Liver (tissue), 8 donors: ENCODE measurements at regions not wholly inside any gene's neighbourhood (a gene's known extent, or its start where the extent isn't known, plus 50 kb on each side); places are given as distances from the start of the nearest gene placed in this dataset.

Source experiments
- DNase-seq: peaks from one replicate; pipeline ENCODE4 v3.0.0-alpha.2; 2017; ENCODE audit warnings: low spot score
- H3K27ac ChIP-seq, 2 donors: one replicate each; pipeline ENCODE4 v1.7.0; 2013; ENCODE audit warnings: inconsistent platforms in 2 of 2, low read length in 2 of 2, control low read depth in 1 of 2, low read depth in 1 of 2, mild to moderate bottlenecking in 1 of 2
- H3K27me3 ChIP-seq, 4 donors: one replicate each; pipeline versions ENCODE4 v1.6.1 to v1.7.0; 2013; ENCODE audit warnings: low read length in 3 of 4, inconsistent platforms in 1 of 4, mild to moderate bottlenecking in 1 of 4, moderate library complexity in 1 of 4; ENCODE audit not compliant: control insufficient read depth in 4 of 4, insufficient read depth in 4 of 4
- H3K36me3 ChIP-seq, 4 donors: one replicate each; pipeline versions ENCODE4 v1.6.1 to v1.7.0; 2013; ENCODE audit warnings: low read length in 3 of 4, mild to moderate bottlenecking in 3 of 4, low read depth in 1 of 4, moderate library complexity in 1 of 4; ENCODE audit not compliant: control insufficient read depth in 4 of 4, insufficient read depth in 3 of 4
- H3K4me1 ChIP-seq, 4 donors: one replicate each; pipeline versions ENCODE4 v1.6.1 to v1.7.0; 2013; ENCODE audit warnings: low read length in 3 of 4, mild to moderate bottlenecking in 3 of 4, moderate library complexity in 1 of 4; ENCODE audit not compliant: control insufficient read depth in 4 of 4, insufficient read depth in 4 of 4
- H3K4me3 ChIP-seq, 3 donors: one replicate each; pipeline versions ENCODE4 v1.6.1 to v1.7.0; 2013; ENCODE audit warnings: low read length in 3 of 3, control low read depth in 1 of 3, low read depth in 1 of 3, mild to moderate bottlenecking in 1 of 3
- H3K9ac ChIP-seq, 2 donors: one replicate each; pipeline ENCODE4 v1.7.0; 2013; ENCODE audit warnings: low read length in 2 of 2, mild to moderate bottlenecking in 2 of 2, moderate library complexity in 2 of 2, control low read depth in 1 of 2, low read depth in 1 of 2
- H3K9me3 ChIP-seq, 4 donors: one replicate each; pipeline versions ENCODE4 v1.6.1 to v1.7.0; 2013; ENCODE audit warnings: low read length in 3 of 4; ENCODE audit not compliant: control insufficient read depth in 4 of 4
- ATF3 ChIP-seq: IDR thresholded peaks from 2 replicates; pipeline ENCODE4 v1.6.1; 2016; ENCODE audit warnings: antibody characterized with exemption
- CTCF ChIP-seq: fragments of 150-350 bp; IDR thresholded peaks from 2 replicates; pipeline ENCODE4 v1.5.1; 2017; ENCODE audit warnings: improper control_type of control experiment, low read depth, low read length; ENCODE audit not compliant: missing input control
- FOXA1 ChIP-seq: IDR thresholded peaks from 2 replicates; pipeline ENCODE4 v1.6.1; 2016; ENCODE audit warnings: antibody characterized with exemption
- FOXA2 ChIP-seq: IDR thresholded peaks from 2 replicates; pipeline ENCODE4 v1.6.1; 2016; ENCODE audit warnings: antibody characterized with exemption
- GABPA ChIP-seq, 2 donors: IDR thresholded peaks in 1 of 2; conservative IDR thresholded peaks in 1 of 2; 2 replicates each; pipeline ENCODE4 v1.6.1; 2016; ENCODE audit warnings: antibody characterized with exemption in 2 of 2, mild to moderate bottlenecking in 1 of 2, moderate library complexity in 1 of 2
- HNF4A ChIP-seq, 2 donors: conservative IDR thresholded peaks; 2 replicates each; pipeline ENCODE4 v1.6.1; 2016; ENCODE audit warnings: antibody characterized with exemption in 2 of 2, mild to moderate bottlenecking in 2 of 2
- HNF4G ChIP-seq: IDR thresholded peaks from 2 replicates; pipeline ENCODE4 v1.6.1; 2016; ENCODE audit warnings: antibody characterized with exemption
- JUND ChIP-seq, 2 donors: IDR thresholded peaks; 2 replicates each; pipeline ENCODE4 v1.6.1; 2016; ENCODE audit warnings: antibody characterized with exemption in 2 of 2
- MAX ChIP-seq: IDR thresholded peaks from 2 replicates; pipeline ENCODE4 v1.6.1; 2016; ENCODE audit warnings: antibody characterized with exemption
- NR2F2 ChIP-seq: IDR thresholded peaks from 2 replicates; pipeline ENCODE4 v1.6.1; 2016; ENCODE audit warnings: antibody characterized with exemption
- RAD21 ChIP-seq, 2 donors: IDR thresholded peaks; 2 replicates each; pipeline ENCODE4 v1.6.1; 2016; ENCODE audit warnings: antibody characterized with exemption in 2 of 2, mild to moderate bottlenecking in 2 of 2
- REST ChIP-seq: IDR thresholded peaks from 2 replicates; pipeline ENCODE4 v1.6.1; 2016; ENCODE audit warnings: antibody characterized with exemption, mild to moderate bottlenecking
- RXRA ChIP-seq, 2 donors: IDR thresholded peaks; 2 replicates each; pipeline ENCODE4 v1.6.1; 2017 to 2018; ENCODE audit warnings: antibody characterized with exemption in 2 of 2, mild to moderate bottlenecking in 1 of 2
- SP1 ChIP-seq: IDR thresholded peaks from 2 replicates; pipeline ENCODE4 v1.6.1; 2018; ENCODE audit warnings: antibody characterized with exemption, mild to moderate bottlenecking
- TAF1 ChIP-seq: conservative IDR thresholded peaks from 2 replicates; pipeline ENCODE4 v1.6.1; 2016; ENCODE audit warnings: antibody characterized with exemption, mild to moderate bottlenecking
- ZBTB33 ChIP-seq: IDR thresholded peaks from 2 replicates; pipeline ENCODE4 v1.6.1; 2016; ENCODE audit warnings: antibody characterized with exemption
- WGBS: extraction: QIAGEN DNeasy Blood & Tissue Kit; methylation state at CpG from one replicate; pipeline ENCODE4 v1.1.7; 2013; 5-methylcytosine and 5-hydroxymethylcytosine counted together
- donor health status: healthy.
- donor health status: healthy.
- donor health status: healthy.
- donor health status: healthy.
- donor health status: healthy.

- Histone ChIP-seq H3K9me3 (no peaks in the 10 kb centered on the region), H3K27ac (no peak overlapping the region), H3K4me3 (no peak overlapping the region), H3K9ac (no peak overlapping the region), H3K36me3 (no peaks in the 10 kb centered on the region), H3K4me1 (peaks cover 0 to 5% (median 0%) of the 10 kb centered on the region in 4 donors), H3K27me3 (no peaks in the 10 kb centered on the region)
- DNase-seq, result no peak
- WGBS, result 89% methylated on average over 1 of the region's 1 CpG
- TF ChIP-seq FOXA1, result no peak
- no peak for TF ChIP-seq JUND (IDR thresholded peaks at IDR 0.05)
- no peak for TF ChIP-seq HNF4G
- TF ChIP-seq FOXA2, result no peak
- TF ChIP-seq TAF1, result no peak
- TF ChIP-seq CTCF, result no peak
- no peak for TF ChIP-seq RAD21 (IDR thresholded peaks at IDR 0.05)
- TF ChIP-seq SP1, result no peak
- TF ChIP-seq NR2F2, result no peak
- no peak for TF ChIP-seq HNF4A (conservative IDR thresholded peaks at IDR 0.05)
- no peak for TF ChIP-seq RXRA (IDR thresholded peaks at IDR 0.05)
- no peak for TF ChIP-seq ZBTB33
- TF ChIP-seq MAX, result no peak
- no peak for TF ChIP-seq GABPA (IDR thresholded peaks at IDR 0.05 in 1 of 2, conservative IDR thresholded peaks at IDR 0.05 in 1 of 2)
Observed at GRCh38 chr12:89082370-89082753, 269.9 kb downstream of the DUSP6 start.

- Histone ChIP-seq H3K36me3 (no peaks in the 10 kb centered on the region), H3K4me3 (no peak overlapping the region), H3K4me1 (no peaks in the 10 kb centered on the region), H3K27ac (no peak overlapping the region), H3K27me3 (no peaks in the 10 kb centered on the region), H3K9ac (no peak overlapping the region), H3K9me3 (no peaks in the 10 kb centered on the region)
- 74% methylated on average over 2 of the region's 2 CpGs for WGBS
- DNase-seq, result no peak
- TF ChIP-seq HNF4A (conservative IDR thresholded peaks at IDR 0.05), result no peak
- no peak for TF ChIP-seq REST
- no peak for TF ChIP-seq ZBTB33
- TF ChIP-seq FOXA1, result no peak
- TF ChIP-seq ATF3, result no peak
- TF ChIP-seq GABPA (IDR thresholded peaks at IDR 0.05 in 1 of 2, conservative IDR thresholded peaks at IDR 0.05 in 1 of 2), result no peak
- TF ChIP-seq CTCF, result no peak
- TF ChIP-seq NR2F2, result no peak
Observed at GRCh38 chr12:89081719-89082369, 270.5 kb downstream of the DUSP6 start.
